Endothelial cell of umbilical vein (primary cell): ENCODE measurements at regions not wholly inside any gene's neighbourhood (a gene's known extent, or its start where the extent isn't known, plus 50 kb on each side); places are given as distances from the start of the nearest gene placed in this dataset.

Source experiments
- CTCF ChIP-seq, 2 donors: IDR thresholded peaks; 1 replicate in 1 of 2; 2 replicates in 1 of 2; pipeline ENCODE4 v1.5.1; 2011; ENCODE audit warnings: low read length in 2 of 2, mild to moderate bottlenecking in 2 of 2, moderate library complexity in 2 of 2, control low read depth in 1 of 2, inconsistent platforms in 1 of 2, low read depth in 1 of 2; ENCODE audit not compliant: insufficient read depth in 1 of 2; ENCODE audit errors: extremely low read depth in 1 of 2
- EZH2 ChIP-seq: IDR thresholded peaks from 2 replicates; pipeline ENCODE4 v1.6.1; 2012; ENCODE audit warnings: borderline replicate concordance, low read depth, mild to moderate bottlenecking, moderate library complexity, low read length, inconsistent platforms; ENCODE audit not compliant: severe bottlenecking
- GATA2 ChIP-seq: IDR thresholded peaks from 2 replicates; pipeline ENCODE4 v1.7.0; 2011; ENCODE audit warnings: low read depth, mild to moderate bottlenecking, moderate library complexity, mixed read lengths, low read length; ENCODE audit not compliant: insufficient read length, insufficient read depth
- MAX ChIP-seq: IDR thresholded peaks from 2 replicates; pipeline ENCODE4 v1.6.1; 2011; ENCODE audit not compliant: insufficient read depth, insufficient read length
- POLR2A ChIP-seq: IDR thresholded peaks from 2 replicates; pipeline ENCODE4 v1.6.1; 2012; ENCODE audit warnings: low read depth, mild to moderate bottlenecking, control low read depth, low read length
- POLR2AphosphoS5 ChIP-seq: IDR thresholded peaks from 2 replicates; pipeline ENCODE4 v1.6.1; 2012; ENCODE audit warnings: low read depth, mild to moderate bottlenecking, control low read depth, low read length, moderate library complexity; ENCODE audit not compliant: insufficient read depth

DNA sequence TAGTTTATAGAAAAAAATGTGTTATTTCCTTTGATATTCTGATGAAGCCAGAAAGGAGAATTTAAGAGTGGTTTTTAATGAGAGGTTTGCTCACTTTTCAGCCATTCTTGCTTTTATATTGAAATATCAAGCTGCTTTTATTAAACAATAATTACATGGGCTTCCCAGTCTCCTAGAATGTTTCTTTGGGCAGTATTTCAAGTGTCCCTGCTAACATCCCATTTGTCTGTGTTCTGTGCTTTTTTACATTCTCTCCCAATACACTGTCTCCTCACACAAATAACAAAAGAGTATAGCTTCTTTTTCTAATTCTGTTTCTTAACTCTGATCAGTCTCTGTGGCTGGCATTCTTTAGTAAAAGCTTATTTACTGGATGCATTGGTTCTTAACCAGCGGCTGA is 145.4 kb downstream of the TPH2 start:
- TF ChIP-seq POLR2A (no peak), POLR2AphosphoS5 (no peak), CTCF (IDR thresholded peaks at IDR 0.05; ENCODE audit: extremely low read depth in 1 of 2, insufficient read depth in 1 of 2, low read depth in 1 of 2, low read length in 2 of 2) (no peak), EZH2 (no peak), MAX (no peak), GATA2 (no peak)
